ENCODE measurements at regions not wholly inside any gene's neighbourhood (a gene's known extent, or its start where the extent isn't known, plus 50 kb on each side); places are given as distances from the start of the nearest gene placed in this dataset.

DNA sequence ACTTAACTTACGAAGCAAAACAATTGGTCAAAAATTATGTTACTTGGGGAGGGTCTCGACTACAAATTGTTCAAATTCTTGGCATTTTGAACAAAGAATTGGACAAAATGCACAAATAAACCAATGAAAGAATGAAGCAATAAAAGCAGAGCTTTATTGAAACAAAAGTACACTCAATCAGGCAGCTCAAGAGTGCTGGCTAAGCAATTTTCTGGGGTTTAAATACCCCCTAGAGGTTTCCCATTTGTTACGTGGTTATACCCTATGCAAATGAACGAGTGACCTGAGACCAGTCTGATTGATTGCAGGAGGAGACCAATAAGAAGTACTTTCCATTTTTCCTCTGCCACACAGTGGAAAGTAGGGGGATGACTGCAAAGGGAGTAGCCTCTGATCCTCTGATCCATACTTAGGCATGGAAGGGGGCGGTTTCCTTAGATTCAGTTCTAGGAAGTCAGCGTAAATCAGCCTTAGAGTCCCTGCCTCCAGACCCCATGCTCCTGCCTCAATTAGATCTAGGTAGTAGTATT, 228.6 kb downstream of the EFNB2 start:
- Mint-ChIP-seq H3K4me1 (no peaks in the 10 kb centered on the region), H3K9me3 (peaks cover 7 to 11% (median 9%) of the 10 kb centered on the region in 3 donors), H3K36me3 (no peaks in the 10 kb centered on the region), H3K27ac (no peak overlapping the region), H3K27me3 (no peaks in the 10 kb centered on the region), H3K4me3 (no peak overlapping the region)
- Histone ChIP-seq H3K4me1 (ENCODE audit: control insufficient read depth in 1 of 2, extremely low read depth in 1 of 2, insufficient read depth in 2 of 2, low read length in 2 of 2) (no peaks in the 10 kb centered on the region), H3K27ac (ENCODE audit: low read length) (no peak overlapping the region), H3K27me3 (replicated peaks in 1 of 2; ENCODE audit: control insufficient read depth in 2 of 2, extremely low read depth in 1 of 2, insufficient read depth in 2 of 2, low read length in 1 of 2) (no peaks in the 10 kb centered on the region), H3K9me3 (no peaks in the 10 kb centered on the region), H3K36me3 (ENCODE audit: control insufficient read depth in 2 of 2, extremely low read depth in 1 of 2, insufficient read depth in 1 of 2, low read length in 1 of 2) (no peaks in the 10 kb centered on the region), H3K4me3 (ENCODE audit: control insufficient read depth in 1 of 2, extremely low read depth in 1 of 2, low read length in 1 of 2) (no peak overlapping the region)
- CTCF ChIA-PET: no interaction called here
- DNase-seq (no peak), ATAC-seq (replicated peaks in 1 of 4) (no peak)
- POLR2A ChIA-PET: no interaction called here
- no CpG with 5 or more reads among the region's 6 CpGs for WGBS (ENCODE audit: insufficient coverage)

DNA sequence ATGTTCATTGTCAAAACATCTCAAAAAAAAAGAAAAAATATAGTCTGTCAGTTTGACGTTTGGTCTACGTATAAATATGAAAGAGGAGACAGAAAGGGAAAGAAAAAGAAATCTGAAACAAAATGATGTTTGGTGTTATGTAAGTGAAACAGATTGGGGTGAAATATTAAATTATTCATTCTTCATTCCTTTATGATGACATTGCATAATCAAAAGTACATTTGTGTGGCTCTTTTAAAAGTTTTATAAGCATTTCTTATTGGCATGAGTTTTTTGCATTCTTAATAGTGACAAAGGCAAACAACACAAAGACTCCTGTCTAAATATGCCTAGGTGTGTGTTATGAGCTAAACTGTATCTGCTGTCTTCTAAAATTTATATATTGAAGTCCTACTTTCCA, 232.6 kb downstream of the EFNB2 start:
- H3K27me3 Mint-ChIP-seq: peaks cover 0 to 5% of the 10 kb centered on the region in 2 donors
- ChIA-PET POLR2A (no interaction called here), CTCF (no interaction called here)
- no peaks in the 10 kb centered on the region for H3K9me3 ChIP-seq
- H3K4me3 ChIP-seq (ENCODE audit: control insufficient read depth in 1 of 2, extremely low read depth in 1 of 2, low read length in 1 of 2): no peak overlapping the region
- H3K9me3 Mint-ChIP-seq: peaks cover 7 to 15% (median 11%) of the 10 kb centered on the region in 3 donors
- H3K4me3 Mint-ChIP-seq: no peak overlapping the region
- no peak overlapping the region for H3K27ac ChIP-seq (ENCODE audit: low read length)
- no peaks in the 10 kb centered on the region for H3K36me3 ChIP-seq (ENCODE audit: control insufficient read depth in 2 of 2, extremely low read depth in 1 of 2, insufficient read depth in 1 of 2, low read length in 1 of 2)
- no peaks in the 10 kb centered on the region for H3K4me1 ChIP-seq (ENCODE audit: control insufficient read depth in 1 of 2, extremely low read depth in 1 of 2, insufficient read depth in 2 of 2, low read length in 2 of 2)
- WGBS (ENCODE audit: insufficient coverage): no CpG with 5 or more reads among the region's 2 CpGs
- H3K36me3 Mint-ChIP-seq: no peaks in the 10 kb centered on the region
- no peaks in the 10 kb centered on the region for H3K4me1 Mint-ChIP-seq
- no peaks in the 10 kb centered on the region for H3K27me3 ChIP-seq (replicated peaks in 1 of 2; ENCODE audit: control insufficient read depth in 2 of 2, extremely low read depth in 1 of 2, insufficient read depth in 2 of 2, low read length in 1 of 2)
- H3K27ac Mint-ChIP-seq: no peak overlapping the region
- ATAC-seq (replicated peaks in 1 of 4) (no peak), DNase-seq (no peak)

DNA sequence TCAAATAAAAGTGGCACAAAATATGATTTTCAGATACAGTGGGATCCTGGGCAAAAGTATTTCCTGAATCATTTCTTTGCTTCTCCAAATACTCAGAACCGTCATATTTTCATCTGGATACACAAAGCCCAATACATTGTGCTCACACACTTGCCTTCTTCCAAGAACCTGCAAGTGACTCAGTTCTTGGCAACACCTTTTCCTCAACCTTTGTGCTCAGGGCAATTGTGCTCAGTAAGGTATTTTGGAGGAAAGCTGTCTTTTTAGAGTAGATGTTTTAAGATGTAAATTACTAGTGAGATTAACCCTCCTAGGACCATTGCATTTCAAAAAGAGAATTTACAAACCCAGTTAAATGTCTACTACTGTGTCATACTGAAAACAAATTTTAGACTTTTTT, 233.5 kb downstream of the EFNB2 start:
- CTCF ChIA-PET: no interaction called here
- no peak for ATAC-seq (replicated peaks in 1 of 4)

DNA sequence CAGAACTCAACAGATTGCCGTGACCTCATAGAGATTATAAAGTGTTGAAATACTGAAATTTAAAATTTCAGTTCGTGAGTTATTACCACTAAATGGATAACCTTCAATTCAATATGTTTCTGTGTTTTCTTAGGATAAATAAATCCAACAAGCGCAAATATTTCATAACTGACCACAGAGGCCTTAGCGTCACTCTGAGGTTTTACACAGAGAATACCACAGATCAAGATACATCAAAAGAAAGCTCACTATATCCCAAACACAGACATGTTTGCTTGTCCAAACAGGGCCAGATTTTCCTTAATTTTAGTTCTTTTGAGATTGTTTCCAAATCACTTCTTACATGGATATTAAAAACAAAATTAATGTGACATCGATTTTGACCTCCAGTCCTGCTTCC, 235.8 kb downstream of the EFNB2 start:
- 89% methylated on average over 2 of the region's 5 CpGs for WGBS (ENCODE audit: insufficient coverage)
- no peaks in the 10 kb centered on the region for H3K4me1 ChIP-seq (ENCODE audit: control insufficient read depth in 1 of 2, extremely low read depth in 1 of 2, insufficient read depth in 2 of 2, low read length in 2 of 2)
- Mint-ChIP-seq H3K36me3 (no peaks in the 10 kb centered on the region), H3K27ac (no peak overlapping the region), H3K4me3 (no peak overlapping the region), H3K4me1 (no peaks in the 10 kb centered on the region), H3K27me3 (peaks cover 0 to 10% of the 10 kb centered on the region in 2 donors), H3K9me3 (peaks cover 0 to 6% (median 0%) of the 10 kb centered on the region in 3 donors)
- ATAC-seq (replicated peaks in 1 of 4) (no peak), DNase-seq (no peak)
- no peaks in the 10 kb centered on the region for H3K27me3 ChIP-seq (replicated peaks in 1 of 2; ENCODE audit: control insufficient read depth in 2 of 2, extremely low read depth in 1 of 2, insufficient read depth in 2 of 2, low read length in 1 of 2)
- no peak overlapping the region for H3K4me3 ChIP-seq (ENCODE audit: control insufficient read depth in 1 of 2, extremely low read depth in 1 of 2, low read length in 1 of 2)
- H3K27ac ChIP-seq (ENCODE audit: low read length): no peak overlapping the region
- no peaks in the 10 kb centered on the region for H3K36me3 ChIP-seq (ENCODE audit: control insufficient read depth in 2 of 2, extremely low read depth in 1 of 2, insufficient read depth in 1 of 2, low read length in 1 of 2)
- POLR2A ChIA-PET: no interaction called here
- H3K9me3 ChIP-seq: no peaks in the 10 kb centered on the region
- CTCF ChIA-PET: no interaction called here

More for the DNA sequence above, 233.5 kb downstream of the EFNB2 start:
- Mint-ChIP-seq H3K27me3 (peaks cover 0 to 5% of the 10 kb centered on the region in 2 donors), H3K36me3 (no peaks in the 10 kb centered on the region), H3K9me3 (peaks cover 7 to 12% (median 7%) of the 10 kb centered on the region in 3 donors), H3K4me3 (no peak overlapping the region), H3K4me1 (no peaks in the 10 kb centered on the region), H3K27ac (no peak overlapping the region)
- WGBS (ENCODE audit: insufficient coverage): no CpG with 5 or more reads among the region's 1 CpG
- Histone ChIP-seq H3K36me3 (ENCODE audit: control insufficient read depth in 2 of 2, extremely low read depth in 1 of 2, insufficient read depth in 1 of 2, low read length in 1 of 2) (no peaks in the 10 kb centered on the region), H3K27ac (ENCODE audit: low read length) (no peak overlapping the region), H3K9me3 (no peaks in the 10 kb centered on the region), H3K4me3 (ENCODE audit: control insufficient read depth in 1 of 2, extremely low read depth in 1 of 2, low read length in 1 of 2) (no peak overlapping the region), H3K27me3 (replicated peaks in 1 of 2; ENCODE audit: control insufficient read depth in 2 of 2, extremely low read depth in 1 of 2, insufficient read depth in 2 of 2, low read length in 1 of 2) (no peaks in the 10 kb centered on the region), H3K4me1 (ENCODE audit: control insufficient read depth in 1 of 2, extremely low read depth in 1 of 2, insufficient read depth in 2 of 2, low read length in 2 of 2) (no peaks in the 10 kb centered on the region)
- DNase-seq: no peak
- POLR2A ChIA-PET: no interaction called here

DNA sequence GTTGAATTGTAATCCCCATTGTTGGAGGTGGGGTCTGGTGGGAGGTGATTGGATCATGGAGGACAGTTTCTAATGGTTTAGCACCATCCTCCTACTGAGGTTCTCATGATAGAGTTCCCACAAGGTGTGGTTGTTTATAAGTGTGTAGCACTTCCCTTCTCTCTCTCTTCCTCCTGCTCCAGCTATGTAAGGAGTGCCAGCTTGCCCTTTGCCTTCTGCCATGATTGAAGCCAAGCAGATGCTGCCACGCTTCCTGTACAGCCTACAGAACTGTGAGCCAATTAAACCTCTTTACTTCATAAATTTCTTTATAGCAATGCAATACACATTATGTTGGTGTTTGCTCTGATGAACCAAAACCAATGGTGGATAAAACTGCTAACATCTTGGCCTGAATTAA, 238.2 kb downstream of the EFNB2 start:
- CTCF ChIA-PET: no interaction called here
- ATAC-seq (replicated peaks in 1 of 4): no peak

DNA sequence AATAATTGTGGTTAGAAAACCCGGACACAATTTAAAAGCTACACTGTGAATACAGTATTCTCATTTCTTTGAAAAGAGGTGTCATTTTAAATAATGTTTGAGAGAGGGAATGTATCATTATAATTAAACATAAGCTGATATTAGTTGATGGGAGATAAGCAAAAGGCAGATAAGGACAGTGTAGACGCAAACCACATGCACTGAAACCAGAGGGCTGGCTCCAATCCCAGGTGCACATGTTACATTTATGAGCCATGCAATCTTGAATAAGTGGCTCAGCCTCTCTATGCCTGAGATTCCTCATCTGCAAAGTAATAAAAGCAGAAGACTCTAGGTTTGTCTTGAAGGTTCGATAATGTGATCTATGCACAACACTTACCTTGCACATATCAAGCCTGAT, 238.7 kb downstream of the EFNB2 start:
- Histone ChIP-seq H3K27ac (ENCODE audit: low read length) (no peak overlapping the region), H3K9me3 (no peaks in the 10 kb centered on the region), H3K36me3 (ENCODE audit: control insufficient read depth in 2 of 2, extremely low read depth in 1 of 2, insufficient read depth in 1 of 2, low read length in 1 of 2) (no peaks in the 10 kb centered on the region), H3K4me1 (ENCODE audit: control insufficient read depth in 1 of 2, extremely low read depth in 1 of 2, insufficient read depth in 2 of 2, low read length in 2 of 2) (no peaks in the 10 kb centered on the region), H3K27me3 (replicated peaks in 1 of 2; ENCODE audit: control insufficient read depth in 2 of 2, extremely low read depth in 1 of 2, insufficient read depth in 2 of 2, low read length in 1 of 2) (no peaks in the 10 kb centered on the region), H3K4me3 (ENCODE audit: control insufficient read depth in 1 of 2, extremely low read depth in 1 of 2, low read length in 1 of 2) (no peak overlapping the region)
- H3K9me3 Mint-ChIP-seq: peaks cover 0 to 6% (median 0%) of the 10 kb centered on the region in 3 donors
- no peak overlapping the region for H3K27ac Mint-ChIP-seq
- WGBS (ENCODE audit: insufficient coverage): no CpG with 5 or more reads among the region's 3 CpGs
- ChIA-PET POLR2A (no interaction called here), CTCF (no interaction called here)
- H3K4me3 Mint-ChIP-seq: no peak overlapping the region
- no peaks in the 10 kb centered on the region for H3K36me3 Mint-ChIP-seq
- H3K4me1 Mint-ChIP-seq: no peaks in the 10 kb centered on the region
- H3K27me3 Mint-ChIP-seq: peaks cover 0 to 10% of the 10 kb centered on the region in 2 donors
- ATAC-seq (replicated peaks in 1 of 4) (no peak), DNase-seq (no peak)

More for the DNA sequence above, 238.2 kb downstream of the EFNB2 start:
- no peaks in the 10 kb centered on the region for H3K27me3 ChIP-seq (replicated peaks in 1 of 2; ENCODE audit: control insufficient read depth in 2 of 2, extremely low read depth in 1 of 2, insufficient read depth in 2 of 2, low read length in 1 of 2)
- no peaks in the 10 kb centered on the region for H3K4me1 Mint-ChIP-seq
- no peak overlapping the region for H3K4me3 ChIP-seq (ENCODE audit: control insufficient read depth in 1 of 2, extremely low read depth in 1 of 2, low read length in 1 of 2)
- no peak overlapping the region for H3K27ac Mint-ChIP-seq
- H3K9me3 Mint-ChIP-seq: peaks cover 0 to 6% (median 0%) of the 10 kb centered on the region in 3 donors
- no peak overlapping the region for H3K4me3 Mint-ChIP-seq
- no peak overlapping the region for H3K27ac ChIP-seq (ENCODE audit: low read length)
- no peak for DNase-seq
- peaks cover 0 to 10% of the 10 kb centered on the region in 2 donors for H3K27me3 Mint-ChIP-seq
- POLR2A ChIA-PET: no interaction called here
- no CpG with 5 or more reads among the region's 1 CpG for WGBS (ENCODE audit: insufficient coverage)
- H3K9me3 ChIP-seq: no peaks in the 10 kb centered on the region
- H3K4me1 ChIP-seq (ENCODE audit: control insufficient read depth in 1 of 2, extremely low read depth in 1 of 2, insufficient read depth in 2 of 2, low read length in 2 of 2): no peaks in the 10 kb centered on the region
- no peaks in the 10 kb centered on the region for H3K36me3 Mint-ChIP-seq
- H3K36me3 ChIP-seq (ENCODE audit: control insufficient read depth in 2 of 2, extremely low read depth in 1 of 2, insufficient read depth in 1 of 2, low read length in 1 of 2): no peaks in the 10 kb centered on the region

DNA sequence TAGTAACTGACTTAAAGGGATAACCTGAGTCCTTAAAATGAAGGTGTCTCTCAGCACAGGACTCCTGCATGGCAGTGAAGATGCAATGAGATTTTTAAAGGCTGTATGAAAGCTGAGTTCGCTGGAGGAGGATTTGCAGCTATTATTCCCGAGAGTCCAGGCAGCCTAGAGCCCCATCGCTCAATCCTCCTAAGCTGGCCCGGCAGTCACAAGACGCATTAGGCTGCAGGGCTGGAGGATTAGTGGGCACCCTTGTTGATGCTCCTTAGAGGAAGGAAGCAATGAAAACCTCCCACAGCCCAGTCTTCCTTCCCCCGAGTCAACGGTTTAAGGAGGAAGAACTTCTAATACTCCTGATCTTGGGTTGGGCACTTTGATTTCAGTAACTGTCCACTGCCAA, 239.5 kb downstream of the EFNB2 start:
- Histone ChIP-seq H3K4me1 (ENCODE audit: control insufficient read depth in 1 of 2, extremely low read depth in 1 of 2, insufficient read depth in 2 of 2, low read length in 2 of 2) (no peaks in the 10 kb centered on the region), H3K9me3 (no peaks in the 10 kb centered on the region), H3K27ac (ENCODE audit: low read length) (no peak overlapping the region), H3K4me3 (ENCODE audit: control insufficient read depth in 1 of 2, extremely low read depth in 1 of 2, low read length in 1 of 2) (no peak overlapping the region), H3K27me3 (replicated peaks in 1 of 2; ENCODE audit: control insufficient read depth in 2 of 2, extremely low read depth in 1 of 2, insufficient read depth in 2 of 2, low read length in 1 of 2) (no peaks in the 10 kb centered on the region), H3K36me3 (ENCODE audit: control insufficient read depth in 2 of 2, extremely low read depth in 1 of 2, insufficient read depth in 1 of 2, low read length in 1 of 2) (no peaks in the 10 kb centered on the region)
- ChIA-PET CTCF (no interaction called here), POLR2A (no interaction called here)
- no peaks in the 10 kb centered on the region for H3K4me1 Mint-ChIP-seq
- no peak overlapping the region for H3K27ac Mint-ChIP-seq
- H3K36me3 Mint-ChIP-seq: no peaks in the 10 kb centered on the region
- peaks cover 0 to 3% (median 0%) of the 10 kb centered on the region in 3 donors for H3K9me3 Mint-ChIP-seq
- DNase-seq: no peak
- 80% methylated on average over 1 of the region's 7 CpGs for WGBS (ENCODE audit: insufficient coverage)
- ATAC-seq (replicated peaks in 1 of 4): no peak
- no peak overlapping the region for H3K4me3 Mint-ChIP-seq
- peaks cover 0 to 8% of the 10 kb centered on the region in 2 donors for H3K27me3 Mint-ChIP-seq
